ENCODE measurements at regions not wholly inside any gene's neighbourhood (a gene's known extent, or its start where the extent isn't known, plus 50 kb on each side); places are given as distances from the start of the nearest gene placed in this dataset.

DNA sequence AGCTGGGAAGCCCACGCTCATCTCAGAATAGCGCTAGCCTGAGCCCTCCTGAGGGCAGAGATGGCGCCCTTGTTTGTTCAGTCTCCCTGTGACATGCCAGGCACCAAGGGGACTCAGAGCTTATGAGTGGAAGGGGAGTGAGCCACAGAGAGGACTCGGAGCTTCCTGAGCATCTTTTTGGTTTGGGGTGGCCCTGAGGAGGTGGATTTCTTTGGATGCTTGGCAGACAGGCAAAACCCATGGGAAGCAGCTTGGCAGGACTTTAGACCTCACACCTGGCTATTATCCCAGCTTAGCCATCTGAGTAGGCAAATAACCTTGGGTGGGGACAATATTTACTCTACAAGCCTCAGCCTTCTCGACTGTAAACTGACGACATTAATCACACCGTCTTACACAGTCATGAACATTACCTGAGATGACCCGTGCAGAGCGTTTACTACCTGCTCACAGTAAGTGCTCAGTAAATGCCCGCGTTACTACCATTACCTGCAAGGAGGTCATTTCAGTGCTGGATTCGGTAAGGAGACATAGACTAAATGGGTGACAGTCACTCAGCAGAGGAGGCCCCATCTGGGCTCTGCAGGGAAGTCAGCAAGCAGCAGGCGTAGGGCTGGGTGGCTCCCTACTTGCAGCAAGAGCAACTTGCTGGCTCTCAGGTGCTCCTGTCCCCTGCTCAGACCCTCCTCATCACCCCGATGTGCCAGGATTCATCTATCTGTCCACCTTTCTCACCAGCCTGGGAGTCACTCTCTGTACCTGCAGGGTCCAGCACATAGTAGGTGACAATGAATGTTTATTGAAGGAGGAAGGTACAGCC, 54.9 kb downstream of the KLHDC7A start:
- DNase-seq = no peak

- no peak for DNase-seq
These were observed 55.6 kb downstream of the KLHDC7A start for GRCh38 chr1:18536356-18536755.

GRCh38 chr1:18536915-18537314, 56.2 kb downstream of the KLHDC7A start:
- no peak for DNase-seq

GRCh38 chr1:18537386-18538306, 56.9 kb downstream of the KLHDC7A start:
- no peak for DNase-seq

DNA sequence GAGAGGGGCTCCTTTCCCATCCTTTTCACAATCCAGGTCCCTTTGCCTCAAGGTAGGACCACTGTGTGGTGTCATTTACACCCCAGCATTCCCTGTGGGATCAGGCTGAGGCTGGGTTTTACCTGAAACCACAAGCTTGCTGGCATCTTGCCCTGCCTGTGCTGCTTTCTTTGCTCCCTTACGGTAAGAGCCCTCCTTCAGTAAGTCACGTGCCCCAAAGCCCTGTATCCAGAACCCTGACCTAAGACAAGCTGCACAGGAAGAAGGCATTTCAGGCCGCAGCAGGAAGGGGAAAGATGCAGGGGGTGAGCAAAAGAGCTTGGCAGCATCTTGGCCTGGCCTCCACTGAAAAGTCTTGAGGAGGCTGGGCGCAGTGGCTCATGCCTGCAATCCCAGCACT, 58.4 kb downstream of the KLHDC7A start:
- DNase-seq = no peak

GRCh38 chr1:18540136-18540765, 59.5 kb downstream of the KLHDC7A start:
- DNase-seq = no peak

DNA sequence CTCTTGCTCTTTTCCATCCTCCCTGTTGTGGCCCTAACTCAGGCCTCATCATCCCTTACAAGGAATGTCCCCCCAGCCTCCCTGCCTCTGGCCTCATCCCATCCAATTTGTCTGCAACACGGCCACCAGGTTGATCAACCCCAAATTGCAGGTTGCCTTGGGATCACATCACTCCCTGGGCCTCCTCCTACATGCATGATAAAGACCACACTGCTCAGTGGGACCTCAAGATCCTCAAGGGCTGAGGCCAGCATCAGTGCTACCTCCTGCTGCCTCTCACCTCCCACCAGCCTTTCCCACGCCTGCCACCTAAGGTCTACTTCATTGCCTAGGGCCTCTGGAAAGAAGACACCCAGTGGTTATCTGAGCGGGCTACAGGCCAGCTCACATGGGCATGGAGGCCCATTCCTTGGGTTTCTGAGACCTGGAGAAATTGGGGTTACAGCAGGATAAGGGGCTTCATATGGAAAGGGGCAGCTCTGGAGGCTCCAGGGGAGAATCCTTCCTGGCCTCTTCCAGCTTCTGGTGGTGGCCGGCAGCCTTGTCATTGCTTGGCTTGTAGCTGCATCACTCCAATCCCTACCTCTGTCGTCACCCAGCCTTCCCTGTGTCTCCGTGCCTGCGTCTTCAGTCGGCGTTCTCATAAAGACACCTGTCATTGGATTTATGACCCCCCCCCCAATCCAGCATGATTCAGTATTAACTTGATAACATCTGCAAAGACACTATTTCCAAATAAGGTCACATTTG, 60.5 kb downstream of the KLHDC7A start:
- DNase-seq = no peak

- no peak for DNase-seq
These were observed 61.6 kb downstream of the KLHDC7A start for GRCh38 chr1:18542351-18542750.

DNA sequence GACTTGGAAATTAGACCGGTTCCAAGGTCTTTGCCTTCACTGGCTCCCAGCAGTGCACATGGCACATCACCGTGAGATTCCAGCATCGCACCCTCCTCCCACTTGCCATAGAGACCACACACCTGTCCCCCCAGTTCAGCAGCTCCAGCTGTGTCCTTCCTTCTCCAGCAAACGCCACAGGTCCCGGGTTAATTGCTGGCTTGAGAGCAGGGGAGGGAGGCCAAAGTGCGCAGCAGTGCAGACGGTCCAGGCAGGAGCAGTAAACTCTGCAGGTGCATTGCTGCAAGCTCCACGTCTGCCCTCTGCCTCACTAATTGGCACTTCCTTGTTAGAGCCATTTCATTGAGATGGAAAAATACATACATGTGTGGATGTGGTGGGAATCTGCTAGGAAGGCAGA, 65.3 kb downstream of the KLHDC7A start:
- no peak for DNase-seq

DNA sequence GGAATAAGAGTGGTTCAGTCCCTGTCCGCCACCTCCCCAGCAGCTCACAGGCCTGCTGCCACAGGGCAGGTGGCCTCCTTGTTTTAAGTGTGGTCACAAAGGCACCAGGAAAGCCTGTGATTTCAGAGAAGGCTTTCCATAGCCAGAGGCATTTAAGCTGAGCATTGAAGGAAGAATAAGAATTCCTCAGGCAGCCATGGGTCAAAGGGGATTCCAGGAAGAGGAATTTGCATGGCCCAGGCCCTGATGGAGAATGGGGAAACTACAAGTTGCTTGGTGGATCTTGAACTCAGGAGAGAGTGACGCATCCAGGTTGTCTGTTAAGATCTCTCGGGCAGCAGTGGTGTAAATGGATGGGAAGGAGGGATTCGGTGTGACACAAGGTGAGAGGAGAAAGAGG, 66.7 kb downstream of the KLHDC7A start:
- DNase-seq = no peak

DNA sequence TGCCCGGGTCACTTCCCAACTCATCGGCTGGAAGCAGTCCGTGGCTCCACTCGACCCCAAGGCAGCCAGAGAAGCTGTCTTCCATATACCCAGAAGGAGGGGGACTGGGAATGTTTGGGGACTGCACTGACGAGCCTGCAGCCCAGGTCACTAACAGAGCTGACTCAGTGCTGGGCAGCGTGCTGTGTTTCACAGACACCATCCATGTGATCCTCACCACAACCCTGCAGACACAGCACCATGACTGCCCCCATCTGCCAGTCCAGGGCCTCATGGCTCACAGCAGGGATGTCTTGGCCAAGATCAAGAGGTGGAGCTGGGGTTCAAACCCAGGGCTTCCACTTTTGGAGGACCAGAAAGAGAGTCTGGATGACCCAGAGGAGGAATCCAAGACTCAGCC, 67.9 kb downstream of the KLHDC7A start:
- no peak for DNase-seq

DNA sequence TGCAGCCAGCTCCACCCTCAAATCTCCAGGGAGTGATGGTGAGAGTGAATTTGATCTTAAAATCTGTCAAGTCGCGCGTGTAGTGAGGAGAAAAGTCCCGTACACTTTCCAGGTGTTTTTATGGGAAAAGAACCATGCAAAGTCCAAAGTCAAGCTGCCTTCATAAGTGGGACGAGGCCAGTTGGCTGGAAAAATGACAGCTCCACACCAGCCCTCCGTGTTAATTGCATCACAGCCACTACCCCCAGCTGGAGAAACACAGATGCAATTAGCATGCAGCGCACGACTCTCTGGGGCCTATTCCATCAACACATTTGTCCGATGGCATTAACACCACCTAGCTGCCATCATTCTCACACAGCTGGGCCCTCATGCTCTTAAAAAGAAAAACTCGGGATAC, 68.4 kb downstream of the KLHDC7A start:
- DNase-seq = no peak

- DNase-seq = no peak
These were observed 69.2 kb downstream of the KLHDC7A start for GRCh38 chr1:18549906-18550305.

DNA sequence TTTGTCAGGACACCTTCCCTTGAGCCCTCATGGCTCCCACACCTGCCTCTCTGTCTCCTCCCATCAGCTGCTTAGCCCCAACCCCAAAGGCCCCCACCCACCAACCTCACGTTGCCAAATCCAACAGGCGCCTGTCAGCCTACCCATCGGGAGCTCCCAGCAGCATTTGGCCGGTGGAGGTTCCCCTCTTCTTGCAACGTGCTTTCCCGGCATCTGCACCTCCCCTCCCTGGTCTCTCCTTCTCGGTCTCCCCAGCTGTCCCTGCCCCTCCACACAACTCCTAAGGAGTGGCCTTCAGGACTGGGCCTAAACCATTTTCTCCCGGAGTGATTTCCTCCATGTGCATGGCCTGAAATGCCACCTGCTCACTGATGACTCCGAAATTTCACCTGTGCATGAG, 71.9 kb downstream of the KLHDC7A start:
- no peak for DNase-seq

DNA sequence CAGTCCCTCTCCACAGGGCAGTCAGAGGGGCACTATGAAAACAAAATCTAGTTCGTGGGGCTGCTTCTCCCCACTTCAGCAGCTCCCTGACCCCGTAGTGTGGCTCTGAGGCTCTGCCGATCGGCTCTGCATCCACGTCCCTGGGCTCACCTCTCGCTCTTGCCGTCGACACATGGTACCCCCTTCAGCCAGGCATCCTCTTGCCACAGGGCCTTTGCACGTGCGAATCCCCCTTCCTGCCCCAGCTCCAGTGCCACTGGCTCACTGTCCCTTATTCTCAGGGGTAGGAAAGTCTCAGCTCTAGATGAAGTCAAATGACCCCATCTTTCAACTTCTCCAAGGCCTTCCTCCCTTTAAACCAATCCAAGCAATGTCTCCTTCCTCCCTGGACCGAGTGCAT, 72.7 kb downstream of the KLHDC7A start:
- no peak for DNase-seq

DNA sequence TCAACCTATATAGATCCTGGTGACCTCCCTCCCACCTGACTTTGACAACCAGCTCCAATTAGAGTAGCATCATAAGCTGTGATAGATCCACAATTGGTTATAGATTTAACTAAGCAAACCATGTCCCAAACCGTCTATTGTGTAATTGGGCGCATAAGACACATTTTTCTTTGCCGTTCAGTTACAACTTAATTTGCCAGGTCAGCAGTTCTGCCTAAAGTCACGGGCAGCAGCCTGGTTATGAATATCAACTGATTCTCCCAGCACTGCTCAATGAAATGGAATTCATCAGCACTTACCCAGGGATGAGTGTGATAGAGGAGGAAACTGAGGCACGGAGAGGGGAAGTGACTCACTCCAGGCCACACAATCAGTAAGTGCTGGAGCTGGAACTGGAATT, 73.4 kb downstream of the KLHDC7A start:
- no peak for DNase-seq

DNA sequence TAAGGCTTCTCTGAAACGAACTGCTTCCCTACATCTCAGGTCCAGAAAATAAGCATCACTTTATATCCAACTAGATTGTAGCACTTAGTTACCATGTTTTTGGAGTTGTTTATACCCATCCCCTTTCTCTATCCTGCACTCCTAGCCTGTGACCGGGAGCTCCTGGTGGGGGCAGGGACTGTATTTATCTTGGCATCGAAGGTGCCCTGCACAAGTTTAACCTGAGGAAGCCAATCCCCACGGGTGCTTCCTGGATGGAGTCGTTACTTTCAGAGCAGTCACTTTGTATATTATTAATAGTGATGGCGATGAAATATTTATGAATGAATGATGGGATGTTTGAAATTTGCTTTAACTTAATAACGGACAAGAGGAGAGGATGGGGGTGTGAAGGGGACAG, 73.9 kb downstream of the KLHDC7A start:
- no peak for DNase-seq

DNA sequence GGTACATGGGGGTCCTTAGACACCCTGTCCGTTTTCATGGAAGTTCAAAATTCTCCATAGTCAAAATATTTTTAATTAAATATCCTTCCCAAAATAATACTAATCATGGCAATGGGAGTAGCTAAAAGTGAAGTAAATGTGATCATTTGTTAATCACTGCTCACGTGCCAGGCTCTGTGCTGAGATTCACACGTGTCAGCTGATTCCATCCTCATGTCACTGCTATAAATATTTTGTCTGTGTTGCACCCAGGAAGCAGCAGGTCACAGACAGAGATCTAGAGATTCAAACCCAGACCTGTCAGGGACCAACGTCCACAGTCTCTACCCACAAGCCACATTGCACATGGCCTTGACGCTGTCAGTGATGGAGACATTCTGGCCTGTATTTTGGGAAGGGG, 74.3 kb downstream of the KLHDC7A start:
- DNase-seq = no peak

- DNase-seq = peak; percentile 3
These were observed 74.3 kb upstream of the PAX7 start for GRCh38 chr1:18556364-18556763.

- DNase-seq = no peak
These were observed 72.8 kb upstream of the PAX7 start for GRCh38 chr1:18557621-18558465.

GRCh38 chr1:18560692-18561091, 70.0 kb upstream of the PAX7 start:
- no peak for DNase-seq

DNA sequence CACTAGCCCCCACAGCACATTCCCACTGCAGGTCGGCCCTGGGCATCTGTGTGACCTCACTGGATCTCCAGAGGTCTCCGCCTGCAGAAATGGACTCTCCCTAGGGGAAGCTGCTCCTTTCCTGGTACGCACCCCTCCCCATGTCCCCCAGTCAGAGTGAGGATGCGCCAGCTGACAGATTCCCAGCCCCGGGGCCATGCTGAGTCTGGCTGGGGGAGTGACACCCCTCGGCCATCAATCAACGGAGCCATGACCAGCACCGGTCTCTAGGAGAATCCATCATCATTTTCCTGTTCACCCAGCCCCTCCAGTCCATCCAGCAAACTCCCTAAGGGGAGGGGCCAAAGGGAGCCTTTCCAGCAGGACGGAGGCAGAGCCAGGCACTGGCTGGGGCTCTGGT, 68.7 kb upstream of the PAX7 start:
- DNase-seq = no peak
